NCI-H82 treated with DMSO at 0.1 percent for 48 hours (cell line): ENCODE measurements at regions not wholly inside any gene's neighbourhood (a gene's known extent, or its start where the extent isn't known, plus 50 kb on each side); places are given as distances from the start of the nearest gene placed in this dataset.
"Not testable (repeated sequence)": the region's sequence is repeated elsewhere in the genome, so short reads cannot be mapped to it uniquely, and the experiment has no call there.

Experiments
- DNase-seq: peaks from one replicate; lab custom pipeline; 2025; ENCODE audit not compliant: unreplicated experiment; lab: John Stamatoyannopoulos, UW

GRCh38 chr14:27688841-27689444, 1077.6 kb upstream of the FOXG1 start:
- no peak for DNase-seq

- DNase-seq: no peak
Observed at GRCh38 chr14:27712364-27712763, 1054.2 kb upstream of the FOXG1 start.

GRCh38 chr14:27715561-27715960, 1051.0 kb upstream of the FOXG1 start:
- no peak for DNase-seq

- no peak for DNase-seq
Observed at GRCh38 chr14:27721760-27722159, 1044.8 kb upstream of the FOXG1 start.

GRCh38 chr14:27725482-27725881, 1041.1 kb upstream of the FOXG1 start:
- DNase-seq: no peak

GRCh38 chr14:27727251-27727770, 1039.3 kb upstream of the FOXG1 start:
- DNase-seq: no peak

GRCh38 chr14:27730204-27730603, 1036.4 kb upstream of the FOXG1 start:
- no peak for DNase-seq

GRCh38 chr14:27739657-27740156, 1026.9 kb upstream of the FOXG1 start:
- DNase-seq: no peak

- DNase-seq: no peak
Observed at GRCh38 chr14:27750114-27750513, 1016.5 kb upstream of the FOXG1 start.

GRCh38 chr14:27757642-27758041, 1008.9 kb upstream of the FOXG1 start:
- not testable (repeated sequence) for DNase-seq

- DNase-seq: not testable (repeated sequence)
Observed at GRCh38 chr14:27760367-27760766, 1006.2 kb upstream of the FOXG1 start.

GRCh38 chr14:27799066-27800028, 967.2 kb upstream of the FOXG1 start:
- DNase-seq: not testable (repeated sequence)

GRCh38 chr14:27817746-27818430, 948.7 kb upstream of the FOXG1 start:
- not testable (repeated sequence) for DNase-seq

- not testable (repeated sequence) for DNase-seq
Observed at GRCh38 chr14:27826149-27826548, 940.4 kb upstream of the FOXG1 start.

- not testable (repeated sequence) for DNase-seq
Observed at GRCh38 chr14:27831978-27832377, 934.6 kb upstream of the FOXG1 start.

- DNase-seq: not testable (repeated sequence)
Observed at GRCh38 chr14:27833001-27833400, 933.6 kb upstream of the FOXG1 start.

- DNase-seq: no peak
Observed at GRCh38 chr14:27836386-27836785, 930.2 kb upstream of the FOXG1 start.

- no peak for DNase-seq
Observed at GRCh38 chr14:27845241-27845850, 921.2 kb upstream of the FOXG1 start.

- no peak for DNase-seq
Observed at GRCh38 chr14:27845902-27846301, 920.7 kb upstream of the FOXG1 start.

- DNase-seq: not testable (repeated sequence)
Observed at GRCh38 chr14:27847480-27847879, 919.1 kb upstream of the FOXG1 start.

- DNase-seq: not testable (repeated sequence)
Observed at GRCh38 chr14:27849193-27849592, 917.4 kb upstream of the FOXG1 start.
